ENCODE measurements at regions not wholly inside any gene's neighbourhood (a gene's known extent, or its start where the extent isn't known, plus 50 kb on each side); places are given as distances from the start of the nearest gene placed in this dataset.

GRCh38 chr2:139730197-139730596 is 950.0 kb upstream of the NXPH2 start:
- dilution Hi-C loops (cut with MboI; ENCODE audit: extremely low pct_ligation_motif_present, low sequenced_read_pairs) = no loop called here
- POLR2A ChIA-PET = no interaction called here
- no peak for FAIRE-seq

More at GRCh38 chr2:139730197-139730596, 950.0 kb upstream of the NXPH2 start:
- BruUV-seq (replicated peaks) = no TSS peak
- no peak overlapping the region for H3K9ac ChIP-seq (replicated peaks; ENCODE audit: extremely low read depth, insufficient read depth, low read length)
- no peak overlapping the region for H3K4me3 ChIP-seq (replicated peaks in 1 of 3; ENCODE audit: insufficient read depth in 1 of 3, low read depth in 1 of 3, low read length in 3 of 3)
- intact Hi-C loops (cut with micrococcal nuclease) = no loop called here
- no peaks in the 10 kb centered on the region for H3K27me3 ChIP-seq (ENCODE audit: control insufficient read depth in 2 of 2, insufficient read depth in 2 of 2, low read length in 2 of 2)
- no peaks in the 10 kb centered on the region for H3K79me2 ChIP-seq (ENCODE audit: control insufficient read depth, insufficient read depth, low read length)
- no peak overlapping the region for H3K27ac ChIP-seq (ENCODE audit: insufficient read depth, low read depth, low read length)
- H3K9me1 ChIP-seq (replicated peaks; ENCODE audit: control insufficient read depth, extremely low read depth, insufficient read depth, low read length) = no peaks in the 10 kb centered on the region
- no peaks in the 10 kb centered on the region for H4K20me1 ChIP-seq (replicated peaks; ENCODE audit: control insufficient read depth, extremely low read depth, insufficient read depth, low read length)
- H3K4me2 ChIP-seq (ENCODE audit: insufficient read depth, low read length) = no peak overlapping the region
- CTCF ChIA-PET = no interaction called here
- TF ChIP-seq JUN (IDR thresholded peaks at IDR 0.05; ENCODE audit: borderline replicate concordance, insufficient read depth, insufficient read length, low read depth) (no peak), FOS (IDR thresholded peaks at IDR 0.05; ENCODE audit: borderline replicate concordance, insufficient read depth, low read length) (no peak), GATA2 (IDR thresholded peaks at IDR 0.05; ENCODE audit: insufficient read depth, insufficient read length, low read depth, low read length) (no peak), EZH2 (IDR thresholded peaks at IDR 0.05; ENCODE audit: borderline replicate concordance, low read depth, low read length, severe bottlenecking) (no peak), POLR2AphosphoS5 (IDR thresholded peaks at IDR 0.05; ENCODE audit: insufficient read depth, low read depth, low read length) (no peak), POLR2A (IDR thresholded peaks at IDR 0.05; ENCODE audit: low read depth, low read length) (no peak), MYC (IDR thresholded peaks at IDR 0.05; ENCODE audit: low read depth, low read length) (no peak)
- TF ChIP-seq, protein P1, sequence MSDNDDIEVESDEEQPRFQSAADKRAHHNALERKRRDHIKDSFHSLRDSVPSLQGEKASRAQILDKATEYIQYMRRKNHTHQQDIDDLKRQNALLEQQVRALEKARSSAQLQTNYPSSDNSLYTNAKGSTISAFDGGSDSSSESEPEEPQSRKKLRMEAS (IDR thresholded peaks at IDR 0.05; ENCODE audit: insufficient read depth, insufficient read length) = no peak
- TF ChIP-seq, protein P2, sequence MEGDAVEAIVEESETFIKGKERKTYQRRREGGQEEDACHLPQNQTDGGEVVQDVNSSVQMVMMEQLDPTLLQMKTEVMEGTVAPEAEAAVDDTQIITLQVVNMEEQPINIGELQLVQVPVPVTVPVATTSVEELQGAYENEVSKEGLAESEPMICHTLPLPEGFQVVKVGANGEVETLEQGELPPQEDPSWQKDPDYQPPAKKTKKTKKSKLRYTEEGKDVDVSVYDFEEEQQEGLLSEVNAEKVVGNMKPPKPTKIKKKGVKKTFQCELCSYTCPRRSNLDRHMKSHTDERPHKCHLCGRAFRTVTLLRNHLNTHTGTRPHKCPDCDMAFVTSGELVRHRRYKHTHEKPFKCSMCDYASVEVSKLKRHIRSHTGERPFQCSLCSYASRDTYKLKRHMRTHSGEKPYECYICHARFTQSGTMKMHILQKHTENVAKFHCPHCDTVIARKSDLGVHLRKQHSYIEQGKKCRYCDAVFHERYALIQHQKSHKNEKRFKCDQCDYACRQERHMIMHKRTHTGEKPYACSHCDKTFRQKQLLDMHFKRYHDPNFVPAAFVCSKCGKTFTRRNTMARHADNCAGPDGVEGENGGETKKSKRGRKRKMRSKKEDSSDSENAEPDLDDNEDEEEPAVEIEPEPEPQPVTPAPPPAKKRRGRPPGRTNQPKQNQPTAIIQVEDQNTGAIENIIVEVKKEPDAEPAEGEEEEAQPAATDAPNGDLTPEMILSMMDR (IDR thresholded peaks at IDR 0.05; ENCODE audit: extremely low read depth in 1 of 2, insufficient read depth in 1 of 2, low read depth in 1 of 2, low read length in 2 of 2) = no peak
- no peak overlapping the region for H2AFZ ChIP-seq (ENCODE audit: low read depth, low read length)
- no peak for DNase-seq (ENCODE audit: low read depth, low spot score)
- H3K9me3 ChIP-seq (replicated peaks; ENCODE audit: control insufficient read depth, insufficient read depth, low read length) = no peaks in the 10 kb centered on the region
- H3K4me1 ChIP-seq (ENCODE audit: control insufficient read depth, extremely low read depth, insufficient read depth, low read length) = no peaks in the 10 kb centered on the region
- H3K36me3 ChIP-seq (ENCODE audit: control insufficient read depth in 2 of 2, extremely low read depth in 1 of 2, insufficient read depth in 2 of 2, low read length in 2 of 2) = no peaks in the 10 kb centered on the region
